Activated CD4-positive, alpha-beta T cell treated with anti-CD3 and anti-CD28 coated beads for 48 hours (primary cell): ENCODE measurements at regions not wholly inside any gene's neighbourhood (a gene's known extent, or its start where the extent isn't known, plus 50 kb on each side); places are given as distances from the start of the nearest gene placed in this dataset.

Experiments used
- DNase-seq: peaks from one replicate; pipeline ENCODE4 v3.0.0-alpha.2; 2020

GRCh38 chr13:105395041-105395440 lies 1140.4 kb downstream of the EFNB2 start:
- no peak for DNase-seq

GRCh38 chr13:105389373-105389772 lies 1146.1 kb downstream of the EFNB2 start:
- DNase-seq, result no peak

GRCh38 chr13:105377452-105377851 lies 1158.0 kb downstream of the EFNB2 start:
- no peak for DNase-seq

- DNase-seq, result no peak
Measured at GRCh38 chr13:105370011-105370650, 1165.3 kb downstream of the EFNB2 start.

- no peak for DNase-seq
Measured at GRCh38 chr13:105368781-105369180, 1166.7 kb downstream of the EFNB2 start.

DNA sequence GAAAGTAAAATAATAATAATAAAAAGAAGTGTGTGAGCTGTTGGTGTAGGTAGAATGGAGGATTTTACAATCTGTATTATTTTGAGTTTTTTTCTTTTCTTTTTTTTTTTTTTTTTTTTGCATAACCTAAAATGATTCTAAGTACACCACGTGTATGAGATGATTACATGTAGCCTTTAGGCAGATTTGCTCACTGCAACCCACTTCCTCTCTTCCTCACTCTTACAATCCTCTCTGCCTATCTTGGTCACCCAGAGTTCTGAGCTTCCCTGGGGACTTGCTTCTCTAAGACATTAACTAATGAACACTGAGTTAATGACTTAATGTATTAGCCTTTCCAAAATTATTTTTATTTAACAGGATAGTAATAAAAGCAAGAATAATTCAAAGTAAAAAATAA lies 1169.6 kb downstream of the EFNB2 start:
- DNase-seq, result no peak

DNA sequence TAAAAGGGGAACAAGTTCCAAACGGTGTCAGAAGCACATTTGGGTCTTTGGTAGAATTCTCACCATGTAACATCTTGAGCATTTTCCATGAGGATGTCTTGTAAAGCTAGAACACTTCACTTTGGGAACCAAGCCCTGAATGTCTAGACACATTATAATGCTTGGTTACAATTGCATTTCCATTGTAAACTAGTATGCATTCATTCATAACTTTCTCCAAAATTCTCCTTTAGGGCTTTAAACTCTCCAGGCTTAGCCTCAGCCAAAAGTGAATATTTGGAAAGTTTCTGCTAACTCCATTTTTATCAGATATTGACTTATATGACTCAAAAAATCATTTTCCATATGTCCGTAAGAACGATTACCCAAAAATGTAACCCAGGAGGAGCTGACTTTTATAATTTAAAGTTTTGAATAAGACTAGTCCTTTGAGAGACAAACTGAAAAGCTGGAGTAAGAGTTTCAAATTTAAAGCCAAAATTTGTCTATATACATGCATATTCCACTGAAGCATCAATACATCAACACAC lies 1170.4 kb downstream of the EFNB2 start:
- DNase-seq, result no peak

DNA sequence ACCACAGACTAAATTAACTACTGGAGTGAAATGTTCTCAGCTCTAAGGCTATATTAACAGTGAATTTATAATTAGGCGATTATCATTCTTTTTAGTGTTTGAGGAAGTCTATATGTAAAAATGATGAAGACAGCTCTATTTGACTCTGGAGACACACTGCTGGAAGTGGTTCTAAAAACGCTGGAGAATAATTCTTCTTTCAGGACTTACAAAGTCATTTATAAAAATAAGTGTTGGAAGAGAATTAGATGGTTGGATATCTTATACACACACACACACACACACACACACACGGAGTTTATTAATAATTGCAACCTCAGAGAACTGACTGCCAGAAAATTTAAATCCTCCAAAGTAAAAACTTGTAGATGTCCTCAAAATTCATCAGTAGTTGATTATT lies 1171.3 kb downstream of the EFNB2 start:
- DNase-seq, result no peak

- DNase-seq, result no peak
Measured at GRCh38 chr13:105363261-105364190, 1171.9 kb downstream of the EFNB2 start.

GRCh38 chr13:105353654-105354053 lies 1181.8 kb downstream of the EFNB2 start:
- no peak for DNase-seq

DNA sequence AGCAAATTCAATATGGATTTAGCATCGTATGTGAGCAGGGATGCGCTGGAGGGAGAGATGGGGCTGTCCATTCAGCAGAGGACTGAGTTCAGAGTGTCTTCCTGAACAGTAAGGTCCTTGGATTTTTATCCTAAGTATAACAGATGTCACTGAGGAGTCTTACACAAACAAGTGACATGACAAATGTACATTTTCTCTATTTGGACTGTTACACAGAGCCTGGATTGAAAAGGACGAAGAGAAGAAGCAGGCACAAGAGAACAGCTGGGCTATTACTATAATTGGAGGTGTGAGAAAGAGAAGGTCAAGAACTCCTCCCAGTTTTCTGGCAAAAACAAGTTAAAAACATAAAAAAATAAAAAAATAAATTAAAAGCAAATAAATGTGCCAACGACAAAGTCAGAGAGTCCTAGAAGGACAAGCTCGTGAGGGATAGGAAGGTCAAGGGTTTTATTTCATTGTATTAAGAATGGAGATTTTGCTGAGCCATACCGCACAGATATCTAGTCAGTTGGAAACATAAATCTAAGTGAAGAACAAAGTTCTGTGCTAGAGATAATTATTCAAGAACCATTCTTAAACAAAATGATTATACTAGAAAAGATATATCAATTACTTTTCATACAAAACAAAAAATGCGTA lies 1186.3 kb downstream of the EFNB2 start:
- no peak for DNase-seq

- DNase-seq, result no peak
Measured at GRCh38 chr13:105346141-105346775, 1189.2 kb downstream of the EFNB2 start.

GRCh38 chr13:105345730-105346129 lies 1189.7 kb downstream of the EFNB2 start:
- DNase-seq, result no peak

GRCh38 chr13:105345131-105345530 lies 1190.3 kb downstream of the EFNB2 start:
- DNase-seq, result no peak

DNA sequence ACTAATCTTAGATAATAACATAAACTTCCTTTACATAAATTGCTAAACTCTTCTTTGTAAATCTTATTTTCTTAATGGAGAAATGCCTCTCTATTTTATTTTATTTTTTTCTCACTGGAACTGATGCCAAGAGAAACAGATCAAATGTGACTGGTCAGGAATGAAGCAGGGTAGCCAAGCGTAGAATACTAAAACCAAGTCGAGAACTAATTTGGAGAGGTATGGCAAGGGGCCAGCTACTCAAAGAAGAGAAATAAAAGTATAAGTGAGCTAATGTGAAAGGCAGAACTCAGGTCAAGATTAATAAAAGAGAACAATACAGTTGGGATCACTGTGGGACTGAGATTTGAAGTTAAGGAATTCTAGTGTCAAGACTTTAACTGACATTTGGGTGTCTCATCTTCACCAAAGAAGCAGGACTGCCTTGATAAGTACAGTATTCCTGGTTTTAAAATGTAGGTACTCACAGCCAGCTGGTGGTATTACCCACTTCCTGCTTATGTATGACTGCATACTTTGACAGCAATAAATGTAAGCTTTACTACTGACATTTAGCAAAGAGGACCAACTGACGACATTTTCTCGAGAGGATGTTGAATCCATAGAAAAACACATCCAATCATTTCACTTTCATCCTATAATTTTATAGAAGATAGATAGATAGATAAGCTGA lies 1192.2 kb downstream of the EFNB2 start:
- DNase-seq, result no peak

- DNase-seq, result no peak
Measured at GRCh38 chr13:105342281-105342820, 1193.1 kb downstream of the EFNB2 start.

- no peak for DNase-seq
Measured at GRCh38 chr13:105341758-105342157, 1193.7 kb downstream of the EFNB2 start.

GRCh38 chr13:105341256-105341655 lies 1194.2 kb downstream of the EFNB2 start:
- DNase-seq, result no peak

DNA sequence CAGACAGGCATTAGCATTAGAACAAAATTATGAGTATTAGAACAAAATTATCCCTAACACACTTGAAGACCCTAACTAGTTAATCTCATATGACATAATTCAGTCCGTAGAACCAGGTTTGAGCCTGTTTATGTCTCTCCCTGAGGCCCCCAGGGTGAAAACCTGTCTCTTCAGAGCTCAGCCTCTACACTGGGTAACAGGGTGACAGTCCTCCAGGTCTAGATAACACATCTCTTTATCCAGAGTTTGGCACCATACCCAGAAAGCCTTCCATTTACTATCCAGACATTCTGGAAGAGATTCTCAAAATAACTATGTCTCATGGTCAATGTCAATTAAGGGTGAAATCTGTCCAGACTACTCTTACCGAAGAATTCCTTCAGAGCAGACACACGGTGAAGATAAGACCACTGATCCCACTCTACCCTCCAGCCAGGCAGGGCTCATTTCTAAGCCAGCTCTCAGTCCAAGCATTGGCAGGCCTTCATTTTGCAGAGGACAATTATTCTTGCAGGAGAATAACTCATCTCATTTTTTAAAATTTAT lies 1195.3 kb downstream of the EFNB2 start:
- no peak for DNase-seq

DNA sequence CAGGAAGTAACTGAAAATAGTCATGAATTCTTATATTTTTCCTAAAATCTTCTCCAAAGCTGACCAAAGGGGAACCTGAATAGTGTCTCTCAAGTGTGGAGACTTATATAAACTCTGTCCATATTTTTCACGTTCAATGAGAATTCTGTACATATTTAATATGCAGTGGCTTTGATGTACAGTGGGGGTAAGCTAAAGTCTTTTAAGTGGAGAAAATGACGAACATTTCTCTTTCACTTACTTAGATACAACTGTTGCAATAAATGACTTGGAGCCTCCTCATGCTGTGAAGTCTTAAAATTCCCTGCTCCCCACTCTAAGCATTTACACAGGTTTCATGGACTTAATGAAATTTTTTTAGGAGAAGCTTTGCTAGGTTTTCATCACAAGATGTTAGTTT lies 1196.7 kb downstream of the EFNB2 start:
- DNase-seq, result no peak

- no peak for DNase-seq
Measured at GRCh38 chr13:105338006-105338405, 1197.5 kb downstream of the EFNB2 start.
